ENCODE measurements at regions not wholly inside any gene's neighbourhood (a gene's known extent, or its start where the extent isn't known, plus 50 kb on each side); places are given as distances from the start of the nearest gene placed in this dataset.

DNA sequence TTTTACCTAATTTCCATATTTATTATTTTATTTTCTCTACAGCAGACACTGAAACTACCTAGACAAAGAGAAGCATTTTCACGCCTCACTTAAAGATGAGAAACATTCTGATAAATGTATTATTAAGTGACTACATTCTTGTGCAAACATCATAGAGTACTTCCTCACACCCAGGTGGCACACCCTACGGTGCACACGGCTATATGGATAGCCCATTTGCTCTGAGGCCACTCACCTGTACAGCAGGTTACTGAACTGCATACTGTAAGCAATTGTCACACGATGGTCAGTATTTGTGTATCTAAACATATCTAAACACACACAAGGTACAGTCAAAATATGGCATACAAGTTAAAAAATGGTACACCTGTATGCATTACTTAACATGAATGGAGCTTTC, 481.4 kb downstream of the CMPK2 start:
- TF ChIP-seq, protein P1, sequence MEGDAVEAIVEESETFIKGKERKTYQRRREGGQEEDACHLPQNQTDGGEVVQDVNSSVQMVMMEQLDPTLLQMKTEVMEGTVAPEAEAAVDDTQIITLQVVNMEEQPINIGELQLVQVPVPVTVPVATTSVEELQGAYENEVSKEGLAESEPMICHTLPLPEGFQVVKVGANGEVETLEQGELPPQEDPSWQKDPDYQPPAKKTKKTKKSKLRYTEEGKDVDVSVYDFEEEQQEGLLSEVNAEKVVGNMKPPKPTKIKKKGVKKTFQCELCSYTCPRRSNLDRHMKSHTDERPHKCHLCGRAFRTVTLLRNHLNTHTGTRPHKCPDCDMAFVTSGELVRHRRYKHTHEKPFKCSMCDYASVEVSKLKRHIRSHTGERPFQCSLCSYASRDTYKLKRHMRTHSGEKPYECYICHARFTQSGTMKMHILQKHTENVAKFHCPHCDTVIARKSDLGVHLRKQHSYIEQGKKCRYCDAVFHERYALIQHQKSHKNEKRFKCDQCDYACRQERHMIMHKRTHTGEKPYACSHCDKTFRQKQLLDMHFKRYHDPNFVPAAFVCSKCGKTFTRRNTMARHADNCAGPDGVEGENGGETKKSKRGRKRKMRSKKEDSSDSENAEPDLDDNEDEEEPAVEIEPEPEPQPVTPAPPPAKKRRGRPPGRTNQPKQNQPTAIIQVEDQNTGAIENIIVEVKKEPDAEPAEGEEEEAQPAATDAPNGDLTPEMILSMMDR (IDR thresholded peaks at IDR 0.05), result no peak
- TF ChIP-seq POLR2AphosphoS5 (IDR thresholded peaks at IDR 0.05), result no peak
